ENCODE measurements at regions not wholly inside any gene's neighbourhood (a gene's known extent, or its start where the extent isn't known, plus 50 kb on each side); places are given as distances from the start of the nearest gene placed in this dataset.

- H3K9me2 ChIP-seq (replicated peaks; ENCODE audit: low read length), result no peaks in the 10 kb centered on the region
- no peaks in the 10 kb centered on the region for H3K36me3 ChIP-seq (ENCODE audit: low read depth, low read length)
- H2AFZ ChIP-seq (ENCODE audit: low read length), result no peak overlapping the region
- intact Hi-C loops (cut with micrococcal nuclease), result no loop called here
- CTCF ChIA-PET, result interaction anchor here (0.5 kb wide), 1 partner anchor 81 kb away, joined by 4 read pairs; no protein-coding TSS in a partner anchor
- POLR2A ChIA-PET (ENCODE audit: unreplicated experiment), result no interaction called here
- no peaks in the 10 kb centered on the region for H3K4me1 ChIP-seq (ENCODE audit: insufficient read depth, low read length)
- no peak overlapping the region for H3K27ac ChIP-seq (ENCODE audit: low read length)
- H3K4me2 ChIP-seq (ENCODE audit: low read length), result no peak overlapping the region
- H4K20me1 ChIP-seq (ENCODE audit: low read length), result no peaks in the 10 kb centered on the region
- H3K27me3 ChIP-seq (ENCODE audit: low read length), result peaks cover 34% of the 10 kb centered on the region
- no peak overlapping the region for H3K9ac ChIP-seq (ENCODE audit: low read length)
- H3K79me2 ChIP-seq (ENCODE audit: low read length), result no peaks in the 10 kb centered on the region
- no peak for ATAC-seq
- BruUV-seq (replicated peaks), result no TSS peak
- TF ChIP-seq EZH2phosphoT487 (IDR thresholded peaks at IDR 0.05; ENCODE audit: borderline replicate concordance, low read length) (no peak), EZH2 (IDR thresholded peaks at IDR 0.05; ENCODE audit: low read length, unreplicated experiment) (no peak), CTCF (conservative IDR thresholded peaks at IDR 0.05; ENCODE audit: low read depth, low read length) (no peak)
- H3K9me3 ChIP-seq (ENCODE audit: low read length), result no peaks in the 10 kb centered on the region
- no peak for DNase-seq
- no peak overlapping the region for H3K4me3 ChIP-seq (ENCODE audit: low read length)
- H3F3A ChIP-seq (ENCODE audit: low read length, unreplicated experiment), result no peaks in the 10 kb centered on the region
These were observed 616.8 kb upstream of the VRK2 start for GRCh38 chr2:57429831-57430230.

GRCh38 chr2:57432528-57432927 lies 614.1 kb upstream of the VRK2 start:
- H3F3A ChIP-seq (ENCODE audit: low read length, unreplicated experiment), result no peaks in the 10 kb centered on the region
- no peak overlapping the region for H3K9ac ChIP-seq (ENCODE audit: low read length)
- no peak overlapping the region for H2AFZ ChIP-seq (ENCODE audit: low read length)
- CTCF ChIA-PET, result no interaction called here
- POLR2A ChIA-PET (ENCODE audit: unreplicated experiment), result no interaction called here
- intact Hi-C loops (cut with micrococcal nuclease), result no loop called here
- no peak overlapping the region for H3K4me2 ChIP-seq (ENCODE audit: low read length)
- H3K9me3 ChIP-seq (ENCODE audit: low read length), result no peaks in the 10 kb centered on the region
- no TSS peak for BruUV-seq (replicated peaks)
- no peak overlapping the region for H3K4me3 ChIP-seq (ENCODE audit: low read length)
- no peaks in the 10 kb centered on the region for H3K36me3 ChIP-seq (ENCODE audit: low read depth, low read length)
- TF ChIP-seq EZH2 (IDR thresholded peaks at IDR 0.05; ENCODE audit: low read length, unreplicated experiment), result no peak
- no peak for TF ChIP-seq CTCF (conservative IDR thresholded peaks at IDR 0.05; ENCODE audit: low read depth, low read length)
- TF ChIP-seq EZH2phosphoT487 (IDR thresholded peaks at IDR 0.05; ENCODE audit: borderline replicate concordance, low read length), result no peak
- H4K20me1 ChIP-seq (ENCODE audit: low read length), result no peaks in the 10 kb centered on the region
- peaks cover 42% of the 10 kb centered on the region for H3K27me3 ChIP-seq (ENCODE audit: low read length)
- no peak overlapping the region for H3K27ac ChIP-seq (ENCODE audit: low read length)
- DNase-seq (no peak), ATAC-seq (no peak)
- H3K9me2 ChIP-seq (replicated peaks; ENCODE audit: low read length), result no peaks in the 10 kb centered on the region
- H3K79me2 ChIP-seq (ENCODE audit: low read length), result no peaks in the 10 kb centered on the region
- H3K4me1 ChIP-seq (ENCODE audit: insufficient read depth, low read length), result no peaks in the 10 kb centered on the region

GRCh38 chr2:57434441-57434840 lies 612.2 kb upstream of the VRK2 start:
- H4K20me1 ChIP-seq (ENCODE audit: low read length), result 0 out of 2 replicates have a peak, but pooled peaks cover 4% of the 10 kb centered on the region
- no peaks in the 10 kb centered on the region for H3K4me1 ChIP-seq (ENCODE audit: insufficient read depth, low read length)
- ChIA-PET CTCF (no interaction called here), POLR2A (ENCODE audit: unreplicated experiment) (no interaction called here)
- no peak overlapping the region for H3K4me3 ChIP-seq (ENCODE audit: low read length)
- DNase-seq (no peak), ATAC-seq (no peak)
- H3K27ac ChIP-seq (ENCODE audit: low read length), result no peak overlapping the region
- H3F3A ChIP-seq (ENCODE audit: low read length, unreplicated experiment), result no peaks in the 10 kb centered on the region
- TF ChIP-seq EZH2phosphoT487 (IDR thresholded peaks at IDR 0.05; ENCODE audit: borderline replicate concordance, low read length) (no peak), EZH2 (IDR thresholded peaks at IDR 0.05; ENCODE audit: low read length, unreplicated experiment) (no peak), CTCF (conservative IDR thresholded peaks at IDR 0.05; ENCODE audit: low read depth, low read length) (no peak)
- H3K9me3 ChIP-seq (ENCODE audit: low read length), result no peaks in the 10 kb centered on the region
- no peaks in the 10 kb centered on the region for H3K9me2 ChIP-seq (replicated peaks; ENCODE audit: low read length)
- H3K9ac ChIP-seq (ENCODE audit: low read length), result no peak overlapping the region
- no peaks in the 10 kb centered on the region for H3K79me2 ChIP-seq (ENCODE audit: low read length)
- no peak overlapping the region for H3K4me2 ChIP-seq (ENCODE audit: low read length)
- H3K36me3 ChIP-seq (ENCODE audit: low read depth, low read length), result no peaks in the 10 kb centered on the region
- no TSS peak for BruUV-seq (replicated peaks)
- H3K27me3 ChIP-seq (ENCODE audit: low read length), result peaks cover 51% of the 10 kb centered on the region
- no peak overlapping the region for H2AFZ ChIP-seq (ENCODE audit: low read length)
- intact Hi-C loops (cut with micrococcal nuclease), result no loop called here
